Activated CD8-positive, alpha-beta T cell treated with anti-CD3 and anti-CD28 coated beads for 36 hours (primary cell): ENCODE measurements at regions not wholly inside any gene's neighbourhood (a gene's known extent, or its start where the extent isn't known, plus 50 kb on each side); places are given as distances from the start of the nearest gene placed in this dataset.

Experiments
- ATAC-seq: fragments of 200-7000 bp; cut with Tn5 transposase; one replicate; pipeline ENCODE4 v1.10.0; 2021; ENCODE audit warnings: mild to moderate bottlenecking, moderate library complexity
- CTCF ChIA-PET: fragments of 350-600 bp; sonication (Branson Sonifier 250); formaldehyde crosslinking; loops from one replicate; lab custom pipeline; 2021; ENCODE audit warnings: antibody characterized with exemption; lab: Charles Lee
- POLR2A ChIA-PET: fragments of 350-600 bp; sonication (Branson Sonifier 250); formaldehyde crosslinking; loops from one replicate; lab custom pipeline; 2021; ENCODE audit warnings: antibody characterized with exemption; lab: Charles Lee
- DNase-seq: peaks from one replicate; pipeline ENCODE4 v3.0.0-alpha.2; 2020
- H3K27ac Mint-ChIP-seq: one replicate; pipeline ENCODE4 v1.8.0; 2021; ENCODE audit warnings: mild to moderate bottlenecking, mixed read lengths
- H3K27me3 Mint-ChIP-seq: one replicate; pipeline ENCODE4 v1.8.0; 2021; ENCODE audit warnings: mixed read lengths
- H3K36me3 Mint-ChIP-seq: one replicate; pipeline ENCODE4 v1.8.0; 2021; ENCODE audit warnings: low read depth, mixed read lengths
- H3K4me1 Mint-ChIP-seq: one replicate; pipeline ENCODE4 v1.8.0; 2021; ENCODE audit warnings: low read depth, mixed read lengths
- H3K4me3 Mint-ChIP-seq: one replicate; pipeline ENCODE4 v1.8.0; 2021; ENCODE audit warnings: mild to moderate bottlenecking, moderate library complexity, mixed read lengths
- H3K9me3 Mint-ChIP-seq: one replicate; pipeline ENCODE4 v1.8.0; 2021; ENCODE audit warnings: mixed read lengths
- CTCF ChIP-seq: fragments of 200-600 bp; IDR thresholded peaks from one replicate; pipeline ENCODE4 v1.8.0; 2022; ENCODE audit warnings: antibody characterized with exemption, mild to moderate bottlenecking
- intact Hi-C: fragments of 100-400 bp; cut with micrococcal nuclease; formaldehyde crosslinking; loops from one replicate; pipeline ENCODE4 v1.10.0; 2022

GRCh38 chr6:23213651-23214050, 644.3 kb downstream of the HDGFL1 start:
- no peak overlapping the region for H3K27ac Mint-ChIP-seq
- H3K4me3 Mint-ChIP-seq = no peak overlapping the region
- CTCF ChIA-PET = no interaction called here
- ATAC-seq (no peak), DNase-seq (no peak)
- peaks cover 11% of the 10 kb centered on the region for H3K9me3 Mint-ChIP-seq
- no peak for TF ChIP-seq CTCF
- intact Hi-C loops = no loop called here
- no peaks in the 10 kb centered on the region for H3K27me3 Mint-ChIP-seq
- H3K36me3 Mint-ChIP-seq = no peaks in the 10 kb centered on the region
- no peaks in the 10 kb centered on the region for H3K4me1 Mint-ChIP-seq
- POLR2A ChIA-PET = no interaction called here

GRCh38 chr6:23218751-23219150, 649.4 kb downstream of the HDGFL1 start:
- intact Hi-C loops = no loop called here
- Mint-ChIP-seq H3K4me1 (no peaks in the 10 kb centered on the region), H3K36me3 (no peaks in the 10 kb centered on the region), H3K4me3 (no peak overlapping the region), H3K9me3 (no peaks in the 10 kb centered on the region), H3K27me3 (no peaks in the 10 kb centered on the region), H3K27ac (no peak overlapping the region)
- ATAC-seq (no peak), DNase-seq (no peak)
- no peak for TF ChIP-seq CTCF
- ChIA-PET POLR2A (no interaction called here), CTCF (no interaction called here)

- no peak for DNase-seq
- POLR2A ChIA-PET = no interaction called here
- ATAC-seq = no peak
- no peak for TF ChIP-seq CTCF
- Mint-ChIP-seq H3K27me3 (no peaks in the 10 kb centered on the region), H3K4me1 (no peaks in the 10 kb centered on the region), H3K36me3 (no peaks in the 10 kb centered on the region), H3K27ac (no peak overlapping the region), H3K9me3 (peaks cover 15% of the 10 kb centered on the region), H3K4me3 (no peak overlapping the region)
- intact Hi-C loops = no loop called here
- CTCF ChIA-PET = no interaction called here
Observed at GRCh38 chr6:23222724-23223123, 653.4 kb downstream of the HDGFL1 start.

- ATAC-seq = no peak
- Mint-ChIP-seq H3K4me1 (no peaks in the 10 kb centered on the region), H3K27me3 (no peaks in the 10 kb centered on the region), H3K4me3 (no peak overlapping the region), H3K27ac (no peak overlapping the region), H3K36me3 (no peaks in the 10 kb centered on the region), H3K9me3 (peaks cover 18% of the 10 kb centered on the region)
- DNase-seq = no peak
- intact Hi-C loops = no loop called here
- no peak for TF ChIP-seq CTCF
- POLR2A ChIA-PET = no interaction called here
- CTCF ChIA-PET = no interaction called here
Observed at GRCh38 chr6:23224540-23224939, 655.2 kb downstream of the HDGFL1 start.

- Mint-ChIP-seq H3K27me3 (no peaks in the 10 kb centered on the region), H3K36me3 (no peaks in the 10 kb centered on the region), H3K4me1 (no peaks in the 10 kb centered on the region), H3K9me3 (peaks cover 18% of the 10 kb centered on the region), H3K27ac (no peak overlapping the region), H3K4me3 (no peak overlapping the region)
- ATAC-seq (no peak), DNase-seq (no peak)
- ChIA-PET POLR2A (no interaction called here), CTCF (no interaction called here)
- TF ChIP-seq CTCF = no peak
- intact Hi-C loops = no loop called here
Observed at GRCh38 chr6:23228439-23229024, 659.2 kb downstream of the HDGFL1 start.
